IPS-20b (cell line): ENCODE measurements at regions not wholly inside any gene's neighbourhood (a gene's known extent, or its start where the extent isn't known, plus 50 kb on each side); places are given as distances from the start of the nearest gene placed in this dataset.
"Not testable (repeated sequence)": the region's sequence is repeated elsewhere in the genome, so short reads cannot be mapped to it uniquely, and the experiment has no call there.

Experiments used
- H3K27ac ChIP-seq: one replicate; pipeline ENCODE4 v1.5.1; 2013; ENCODE audit warnings: low read length
- H3K27me3 ChIP-seq: 2 replicates; pipeline ENCODE4 v1.6.1; 2013; ENCODE audit warnings: mild to moderate bottlenecking, low read length, inconsistent platforms; ENCODE audit not compliant: insufficient read depth
- H3K36me3 ChIP-seq: 2 replicates; pipeline ENCODE4 v1.6.1; 2013; ENCODE audit warnings: low read depth, mild to moderate bottlenecking, inconsistent platforms, low read length, moderate library complexity; ENCODE audit not compliant: insufficient read depth
- H3K4me1 ChIP-seq: 2 replicates; pipeline ENCODE4 v1.6.1; 2013; ENCODE audit warnings: mild to moderate bottlenecking, control low read depth, inconsistent platforms, low read length, moderate library complexity; ENCODE audit not compliant: insufficient read depth
- H3K4me3 ChIP-seq: 2 replicates; pipeline ENCODE4 v1.5.1; 2013; ENCODE audit warnings: mild to moderate bottlenecking, low read length, inconsistent platforms
- H3K9ac ChIP-seq: 2 replicates; pipeline ENCODE4 v1.6.1; 2013; ENCODE audit warnings: low read depth, mild to moderate bottlenecking, inconsistent platforms, low read length, moderate library complexity
- H3K9me3 ChIP-seq: 2 replicates; pipeline ENCODE4 v1.6.1; 2013; ENCODE audit warnings: mild to moderate bottlenecking, low read depth, low read length, inconsistent platforms; ENCODE audit not compliant: insufficient read depth

- no peak overlapping the region for H3K27ac ChIP-seq
- no peaks in the 10 kb centered on the region for H3K27me3 ChIP-seq
- no peak overlapping the region for H3K9ac ChIP-seq
- H3K4me1 ChIP-seq: no peaks in the 10 kb centered on the region
- no peaks in the 10 kb centered on the region for H3K36me3 ChIP-seq
- no peak overlapping the region for H3K4me3 ChIP-seq
- no peaks in the 10 kb centered on the region for H3K9me3 ChIP-seq
Observed at GRCh38 chr3:103847081-103848062, 1412.6 kb downstream of the ZPLD1 start.

- Histone ChIP-seq H3K9ac (no peak overlapping the region), H3K9me3 (no peaks in the 10 kb centered on the region), H3K27ac (no peak overlapping the region), H3K4me3 (no peak overlapping the region), H3K36me3 (no peaks in the 10 kb centered on the region), H3K27me3 (no peaks in the 10 kb centered on the region), H3K4me1 (no peaks in the 10 kb centered on the region)
Observed at GRCh38 chr3:103851793-103852192, 1417.0 kb downstream of the ZPLD1 start.

GRCh38 chr3:103862415-103862814 lies 1427.6 kb downstream of the ZPLD1 start:
- Histone ChIP-seq H3K27me3 (no peaks in the 10 kb centered on the region), H3K4me3 (no peak overlapping the region), H3K36me3 (no peaks in the 10 kb centered on the region), H3K9me3 (peaks cover 4% of the 10 kb centered on the region), H3K27ac (no peak overlapping the region), H3K4me1 (peaks cover 2% of the 10 kb centered on the region; the same call in 1 of the 2 replicates), H3K9ac (no peak overlapping the region)

GRCh38 chr3:103863381-103863780 lies 1428.6 kb downstream of the ZPLD1 start:
- Histone ChIP-seq H3K36me3 (no peaks in the 10 kb centered on the region), H3K27ac (no peak overlapping the region), H3K27me3 (no peaks in the 10 kb centered on the region), H3K4me1 (peaks cover 2% of the 10 kb centered on the region; the same call in 1 of the 2 replicates), H3K9me3 (peaks cover 4% of the 10 kb centered on the region), H3K9ac (no peak overlapping the region), H3K4me3 (no peak overlapping the region)

GRCh38 chr3:103866113-103866512 lies 1431.3 kb downstream of the ZPLD1 start:
- Histone ChIP-seq H3K4me3 (no peak overlapping the region), H3K9ac (no peak overlapping the region), H3K27ac (no peak overlapping the region), H3K36me3 (no peaks in the 10 kb centered on the region), H3K4me1 (peaks cover 2% of the 10 kb centered on the region; the same call in 1 of the 2 replicates), H3K9me3 (peaks cover 4% of the 10 kb centered on the region), H3K27me3 (no peaks in the 10 kb centered on the region)

GRCh38 chr3:103873021-103873420 lies 1438.2 kb downstream of the ZPLD1 start:
- Histone ChIP-seq H3K9me3 (no peaks in the 10 kb centered on the region), H3K36me3 (no peaks in the 10 kb centered on the region), H3K27me3 (no peaks in the 10 kb centered on the region), H3K4me1 (no peaks in the 10 kb centered on the region), H3K4me3 (no peak overlapping the region), H3K9ac (no peak overlapping the region), H3K27ac (no peak overlapping the region)

- no peak overlapping the region for H3K27ac ChIP-seq
- no peaks in the 10 kb centered on the region for H3K27me3 ChIP-seq
- H3K36me3 ChIP-seq: no peaks in the 10 kb centered on the region
- H3K4me1 ChIP-seq: no peaks in the 10 kb centered on the region
- H3K4me3 ChIP-seq: no peak overlapping the region
- no peak overlapping the region for H3K9ac ChIP-seq
- H3K9me3 ChIP-seq: no peaks in the 10 kb centered on the region
Observed at GRCh38 chr3:103873897-103874545, 1439.2 kb downstream of the ZPLD1 start.

- H3K9me3 ChIP-seq: not testable (repeated sequence)
Observed at GRCh38 chr3:103881809-103882208, 1447.0 kb downstream of the ZPLD1 start.

GRCh38 chr3:103889675-103890074 lies 1454.9 kb downstream of the ZPLD1 start:
- Histone ChIP-seq H3K4me3 (no peak overlapping the region), H3K27me3 (no peaks in the 10 kb centered on the region), H3K4me1 (no peaks in the 10 kb centered on the region), H3K27ac (no peak overlapping the region), H3K36me3 (no peaks in the 10 kb centered on the region), H3K9ac (no peak overlapping the region), H3K9me3 (no peaks in the 10 kb centered on the region)

More at GRCh38 chr3:103881809-103882208, 1447.0 kb downstream of the ZPLD1 start:
- H3K36me3 ChIP-seq, H3K9ac ChIP-seq, H3K27me3 ChIP-seq, H3K4me3 ChIP-seq, H3K27ac ChIP-seq, H3K4me1 ChIP-seq: not testable (repeated sequence)

- Histone ChIP-seq H3K9me3 (no peaks in the 10 kb centered on the region), H3K36me3 (no peaks in the 10 kb centered on the region), H3K27me3 (no peaks in the 10 kb centered on the region), H3K4me3 (no peak overlapping the region), H3K27ac (no peak overlapping the region), H3K4me1 (no peaks in the 10 kb centered on the region), H3K9ac (no peak overlapping the region)
Observed at GRCh38 chr3:103894162-103894822, 1459.5 kb downstream of the ZPLD1 start.

GRCh38 chr3:103899328-103899727 lies 1464.5 kb downstream of the ZPLD1 start:
- no peaks in the 10 kb centered on the region for H3K36me3 ChIP-seq
- no peak overlapping the region for H3K27ac ChIP-seq
- no peaks in the 10 kb centered on the region for H3K27me3 ChIP-seq
- no peaks in the 10 kb centered on the region for H3K9me3 ChIP-seq
- no peaks in the 10 kb centered on the region for H3K4me1 ChIP-seq
- no peak overlapping the region for H3K9ac ChIP-seq
- H3K4me3 ChIP-seq: no peak overlapping the region
